ENCODE measurements at regions not wholly inside any gene's neighbourhood (a gene's known extent, or its start where the extent isn't known, plus 50 kb on each side); places are given as distances from the start of the nearest gene placed in this dataset.
A peak's percentile ranks its signal among the peaks of the same experiment; 100 is the strongest.

DNA sequence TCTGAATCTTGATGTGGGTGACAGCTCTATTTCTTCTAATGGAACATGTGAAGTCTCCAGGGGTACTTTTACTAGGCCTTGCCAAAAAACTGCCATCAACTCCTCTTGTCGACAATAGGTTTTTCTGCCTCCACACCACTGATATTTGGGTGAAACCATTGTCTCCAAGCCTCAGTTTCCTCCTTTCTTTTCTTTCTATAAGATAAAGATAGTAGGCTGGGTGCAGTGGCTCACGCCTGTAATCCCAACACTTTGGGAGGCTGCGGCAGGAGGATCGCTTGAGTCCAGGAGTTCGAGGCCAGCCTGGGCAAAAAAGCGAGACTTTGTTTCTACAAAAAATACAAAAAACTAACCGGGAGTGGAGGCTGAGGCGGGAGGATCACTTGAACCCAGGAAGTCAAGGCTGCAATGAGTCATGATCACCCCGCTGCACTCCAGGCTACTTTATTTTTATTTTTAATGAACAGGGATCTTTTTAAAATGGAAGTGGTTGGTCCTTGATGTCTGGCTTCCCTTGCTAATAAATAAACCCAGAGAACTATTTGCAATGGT lies 159.9 kb upstream of the TNFAIP3 start:
- Histone ChIP-seq H3K27me3 (replicated peaks; ENCODE audit: control insufficient read depth, insufficient read depth, low read length) (no peaks in the 10 kb centered on the region), H3K36me3 (ENCODE audit: control insufficient read depth, insufficient read depth, low read length) (no peaks in the 10 kb centered on the region), H3K4me3 (ENCODE audit: low read depth, low read length) (no peak overlapping the region), H3K9me3 (peaks cover 2% of the 10 kb centered on the region; the same call in 1 of the 2 replicates), H3K4me1 (peaks cover 22% of the 10 kb centered on the region)
- intact Hi-C loops (cut with micrococcal nuclease; ENCODE audit: unreplicated experiment): loop anchor here (1.0 to 5.0 kb wide), 3 partner anchors 88 to 400 kb away; partner anchors contain the start of gene PERP
- Mint-ChIP-seq H3K36me3 (ENCODE audit: insufficient read depth, unreplicated experiment) (peaks cover 15% of the 10 kb centered on the region), H3K4me1 (ENCODE audit: low read depth, unreplicated experiment) (peaks cover 39% of the 10 kb centered on the region), H3K27me3 (ENCODE audit: insufficient read depth, unreplicated experiment) (no peaks in the 10 kb centered on the region), H3K4me3 (ENCODE audit: unreplicated experiment) (no peak overlapping the region), H3K27ac (ENCODE audit: unreplicated experiment) (peak overlapping the region; percentile 89), H3K9me3 (ENCODE audit: unreplicated experiment) (peaks cover 28% of the 10 kb centered on the region)
- ChIA-PET POLR2A (no interaction called here), CTCF (interaction anchor here (0.6 to 1.8 kb wide), 9 partner anchors 10 to 297 kb away, joined by 3 to 12 read pairs (median 6); partner anchors contain the start of gene TNFAIP3)
- TF ChIP-seq, protein P1, sequence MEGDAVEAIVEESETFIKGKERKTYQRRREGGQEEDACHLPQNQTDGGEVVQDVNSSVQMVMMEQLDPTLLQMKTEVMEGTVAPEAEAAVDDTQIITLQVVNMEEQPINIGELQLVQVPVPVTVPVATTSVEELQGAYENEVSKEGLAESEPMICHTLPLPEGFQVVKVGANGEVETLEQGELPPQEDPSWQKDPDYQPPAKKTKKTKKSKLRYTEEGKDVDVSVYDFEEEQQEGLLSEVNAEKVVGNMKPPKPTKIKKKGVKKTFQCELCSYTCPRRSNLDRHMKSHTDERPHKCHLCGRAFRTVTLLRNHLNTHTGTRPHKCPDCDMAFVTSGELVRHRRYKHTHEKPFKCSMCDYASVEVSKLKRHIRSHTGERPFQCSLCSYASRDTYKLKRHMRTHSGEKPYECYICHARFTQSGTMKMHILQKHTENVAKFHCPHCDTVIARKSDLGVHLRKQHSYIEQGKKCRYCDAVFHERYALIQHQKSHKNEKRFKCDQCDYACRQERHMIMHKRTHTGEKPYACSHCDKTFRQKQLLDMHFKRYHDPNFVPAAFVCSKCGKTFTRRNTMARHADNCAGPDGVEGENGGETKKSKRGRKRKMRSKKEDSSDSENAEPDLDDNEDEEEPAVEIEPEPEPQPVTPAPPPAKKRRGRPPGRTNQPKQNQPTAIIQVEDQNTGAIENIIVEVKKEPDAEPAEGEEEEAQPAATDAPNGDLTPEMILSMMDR (IDR thresholded peaks at IDR 0.05; ENCODE audit: insufficient read depth in 1 of 2, low read depth in 1 of 2, low read length in 1 of 2, severe bottlenecking in 1 of 2, unreplicated experiment in 1 of 2): no peak
- DNase-seq: no peak
- BruUV-seq (replicated peaks): no TSS peak

DNA sequence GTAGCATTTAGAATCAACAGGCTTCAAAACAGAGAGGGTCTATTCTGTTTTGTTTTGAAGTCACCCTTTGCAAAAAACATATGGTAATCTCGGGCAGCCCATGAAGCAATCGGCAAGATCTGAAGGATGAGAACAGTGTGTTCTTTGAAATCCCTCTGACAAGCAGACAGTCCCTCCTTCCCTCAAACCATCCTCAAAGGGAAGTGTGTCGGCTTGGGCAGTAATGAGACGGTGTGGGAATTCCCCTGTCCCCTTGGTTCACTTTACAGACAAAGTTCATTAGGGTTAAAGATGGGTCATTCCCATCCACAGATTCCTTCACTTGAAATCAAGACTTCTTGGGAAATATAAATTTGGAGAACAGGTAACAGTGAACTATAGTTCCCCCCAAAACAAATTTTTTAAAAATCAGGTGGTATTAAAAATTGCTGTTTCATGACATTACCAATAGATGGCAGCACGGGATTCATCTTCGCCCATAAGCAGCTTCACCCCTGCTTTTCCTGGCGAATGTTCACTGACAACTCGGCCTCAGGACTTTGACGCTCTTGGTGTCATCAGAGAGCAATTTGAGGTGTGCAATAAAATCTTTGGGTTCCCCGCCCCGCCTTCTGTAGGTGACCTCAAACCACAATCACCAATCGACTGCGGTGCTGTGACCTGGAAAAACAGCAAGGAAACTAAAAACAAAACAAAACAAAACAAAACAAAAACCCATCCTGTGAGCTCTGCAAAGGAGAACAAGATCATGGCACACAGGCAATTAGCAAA lies 159.3 kb upstream of the TNFAIP3 start:
- BruUV-seq (replicated peaks): no TSS peak
- peaks cover 36% of the 10 kb centered on the region for H3K4me1 Mint-ChIP-seq (ENCODE audit: low read depth, unreplicated experiment)
- peak overlapping the region; percentile 62 for H3K4me3 Mint-ChIP-seq (ENCODE audit: unreplicated experiment)
- ChIA-PET CTCF (interaction anchor here (0.6 to 1.8 kb wide), 13 partner anchors 11 to 296 kb away, joined by 3 to 12 read pairs (median 6); partner anchors contain the start of gene TNFAIP3), POLR2A (no interaction called here)
- DNase-seq: peak; percentile 73 to 88
- peak overlapping the region; percentile 89 for H3K27ac Mint-ChIP-seq (ENCODE audit: unreplicated experiment)
- Histone ChIP-seq H3K36me3 (ENCODE audit: control insufficient read depth, insufficient read depth, low read length) (no peaks in the 10 kb centered on the region), H3K4me3 (ENCODE audit: low read depth, low read length) (no peak overlapping the region), H3K4me1 (peaks cover 22% of the 10 kb centered on the region), H3K9me3 (peaks cover 2% of the 10 kb centered on the region; the same call in 1 of the 2 replicates), H3K27me3 (replicated peaks; ENCODE audit: control insufficient read depth, insufficient read depth, low read length) (no peaks in the 10 kb centered on the region)
- peaks cover 15% of the 10 kb centered on the region for H3K36me3 Mint-ChIP-seq (ENCODE audit: insufficient read depth, unreplicated experiment)
- intact Hi-C loops (cut with micrococcal nuclease; ENCODE audit: unreplicated experiment): loop anchor here (1.0 to 5.0 kb wide), 6 partner anchors 87 to 400 kb away; partner anchors contain the start of genes PERP and TNFAIP3
- peaks cover 21% of the 10 kb centered on the region for H3K9me3 Mint-ChIP-seq (ENCODE audit: unreplicated experiment)
- TF ChIP-seq, protein P1 (IDR thresholded peaks at IDR 0.05; ENCODE audit: insufficient read depth in 1 of 2, low read depth in 1 of 2, low read length in 1 of 2, severe bottlenecking in 1 of 2, unreplicated experiment in 1 of 2): peak; percentile 67 to 80
- H3K27me3 Mint-ChIP-seq (ENCODE audit: insufficient read depth, unreplicated experiment): no peaks in the 10 kb centered on the region

DNA sequence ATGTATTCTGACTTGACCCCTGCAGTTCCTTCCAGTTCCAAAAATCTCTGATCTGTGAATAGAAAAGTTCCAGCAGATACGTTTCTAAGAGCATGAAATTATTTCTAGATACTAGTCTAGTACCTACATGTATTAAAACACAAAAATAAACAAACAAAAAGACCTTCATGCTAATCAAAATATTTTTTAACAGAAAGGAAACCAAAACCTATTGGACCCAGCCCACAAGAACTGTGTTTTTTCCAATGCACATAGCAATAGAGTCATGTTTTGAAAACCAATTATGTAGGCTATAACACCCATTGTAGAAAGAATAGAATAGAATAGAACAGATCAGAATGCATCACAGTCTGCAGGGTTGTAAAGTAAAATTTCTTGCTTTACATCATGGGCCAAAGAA lies 158.6 kb upstream of the TNFAIP3 start:
- Histone ChIP-seq H3K27me3 (replicated peaks; ENCODE audit: control insufficient read depth, insufficient read depth, low read length) (no peaks in the 10 kb centered on the region), H3K4me1 (peaks cover 22% of the 10 kb centered on the region), H3K36me3 (ENCODE audit: control insufficient read depth, insufficient read depth, low read length) (no peaks in the 10 kb centered on the region), H3K9me3 (peaks cover 2% of the 10 kb centered on the region; the same call in 1 of the 2 replicates), H3K4me3 (ENCODE audit: low read depth, low read length) (no peak overlapping the region)
- Mint-ChIP-seq H3K9me3 (ENCODE audit: unreplicated experiment) (peaks cover 14% of the 10 kb centered on the region), H3K27me3 (ENCODE audit: insufficient read depth, unreplicated experiment) (no peaks in the 10 kb centered on the region), H3K4me1 (ENCODE audit: low read depth, unreplicated experiment) (peaks cover 29% of the 10 kb centered on the region), H3K27ac (ENCODE audit: unreplicated experiment) (peak overlapping the region; percentile 89), H3K36me3 (ENCODE audit: insufficient read depth, unreplicated experiment) (peaks cover 15% of the 10 kb centered on the region), H3K4me3 (ENCODE audit: unreplicated experiment) (peak overlapping the region; percentile 62)
- DNase-seq: no peak
- POLR2A ChIA-PET: no interaction called here
- intact Hi-C loops (cut with micrococcal nuclease; ENCODE audit: unreplicated experiment): loop anchor here (1.0 to 5.0 kb wide), 4 partner anchors 159 to 399 kb away; partner anchors contain the start of genes PERP and TNFAIP3
- CTCF ChIA-PET: interaction anchor here (0.6 to 1.8 kb wide), 13 partner anchors 11 to 296 kb away, joined by 3 to 12 read pairs (median 6); partner anchors contain the start of gene TNFAIP3
- no TSS peak for BruUV-seq (replicated peaks)
- TF ChIP-seq, protein P1 (IDR thresholded peaks at IDR 0.05; ENCODE audit: insufficient read depth in 1 of 2, low read depth in 1 of 2, low read length in 1 of 2, severe bottlenecking in 1 of 2, unreplicated experiment in 1 of 2): no peak

All from Caco-2 (cell line).